HG03558 (cell line): ENCODE measurements at regions not wholly inside any gene's neighbourhood (a gene's known extent, or its start where the extent isn't known, plus 50 kb on each side); places are given as distances from the start of the nearest gene placed in this dataset.

ENCODE experiments used
- ATAC-seq: cut with Tn5 transposase; IDR thresholded peaks from one replicate; pipeline ENCODE4 v1.9.1; 2021; ENCODE audit warnings: moderate number of reproducible peaks; ENCODE audit not compliant: unreplicated experiment; ENCODE audit errors: extremely low read depth

GRCh38 chr10:108521827-108522492 is 1357.5 kb upstream of the SORCS1 start:
- no peak for ATAC-seq

- no peak for ATAC-seq
Observed at GRCh38 chr10:108515821-108516220, 1351.3 kb upstream of the SORCS1 start.

- ATAC-seq, result no peak
Observed at GRCh38 chr10:108500396-108500795, 1335.9 kb upstream of the SORCS1 start.

GRCh38 chr10:108496106-108496505 is 1331.6 kb upstream of the SORCS1 start:
- no peak for ATAC-seq

- ATAC-seq, result no peak
Observed at GRCh38 chr10:108490944-108491343, 1326.4 kb upstream of the SORCS1 start.

GRCh38 chr10:108471420-108471819 is 1306.9 kb upstream of the SORCS1 start:
- no peak for ATAC-seq

- no peak for ATAC-seq
Observed at GRCh38 chr10:108469940-108470339, 1305.4 kb upstream of the SORCS1 start.

- no peak for ATAC-seq
Observed at GRCh38 chr10:108465871-108466641, 1301.5 kb upstream of the SORCS1 start.

- no peak for ATAC-seq
Observed at GRCh38 chr10:108462005-108462404, 1297.5 kb upstream of the SORCS1 start.

GRCh38 chr10:108454793-108455192 is 1290.3 kb upstream of the SORCS1 start:
- no peak for ATAC-seq

- ATAC-seq, result no peak
Observed at GRCh38 chr10:108454224-108454623, 1289.7 kb upstream of the SORCS1 start.

- no peak for ATAC-seq
Observed at GRCh38 chr10:108453166-108453565, 1288.7 kb upstream of the SORCS1 start.

GRCh38 chr10:108452533-108452932 is 1288.0 kb upstream of the SORCS1 start:
- no peak for ATAC-seq

GRCh38 chr10:108450280-108450679 is 1285.8 kb upstream of the SORCS1 start:
- ATAC-seq, result no peak

GRCh38 chr10:108445746-108446145 is 1281.2 kb upstream of the SORCS1 start:
- ATAC-seq, result no peak

- ATAC-seq, result peak; percentile 77
Observed at GRCh38 chr10:108443636-108444035, 1279.1 kb upstream of the SORCS1 start.

- no peak for ATAC-seq
Observed at GRCh38 chr10:108439397-108439796, 1274.9 kb upstream of the SORCS1 start.

- ATAC-seq, result no peak
Observed at GRCh38 chr10:108436096-108436495, 1271.6 kb upstream of the SORCS1 start.

- no peak for ATAC-seq
Observed at GRCh38 chr10:108434559-108435252, 1270.2 kb upstream of the SORCS1 start.

GRCh38 chr10:108427146-108427545 is 1262.6 kb upstream of the SORCS1 start:
- ATAC-seq, result no peak

GRCh38 chr10:108425283-108425964 is 1260.9 kb upstream of the SORCS1 start:
- no peak for ATAC-seq
